ENCODE measurements at regions not wholly inside any gene's neighbourhood (a gene's known extent, or its start where the extent isn't known, plus 50 kb on each side); places are given as distances from the start of the nearest gene placed in this dataset.

DNA sequence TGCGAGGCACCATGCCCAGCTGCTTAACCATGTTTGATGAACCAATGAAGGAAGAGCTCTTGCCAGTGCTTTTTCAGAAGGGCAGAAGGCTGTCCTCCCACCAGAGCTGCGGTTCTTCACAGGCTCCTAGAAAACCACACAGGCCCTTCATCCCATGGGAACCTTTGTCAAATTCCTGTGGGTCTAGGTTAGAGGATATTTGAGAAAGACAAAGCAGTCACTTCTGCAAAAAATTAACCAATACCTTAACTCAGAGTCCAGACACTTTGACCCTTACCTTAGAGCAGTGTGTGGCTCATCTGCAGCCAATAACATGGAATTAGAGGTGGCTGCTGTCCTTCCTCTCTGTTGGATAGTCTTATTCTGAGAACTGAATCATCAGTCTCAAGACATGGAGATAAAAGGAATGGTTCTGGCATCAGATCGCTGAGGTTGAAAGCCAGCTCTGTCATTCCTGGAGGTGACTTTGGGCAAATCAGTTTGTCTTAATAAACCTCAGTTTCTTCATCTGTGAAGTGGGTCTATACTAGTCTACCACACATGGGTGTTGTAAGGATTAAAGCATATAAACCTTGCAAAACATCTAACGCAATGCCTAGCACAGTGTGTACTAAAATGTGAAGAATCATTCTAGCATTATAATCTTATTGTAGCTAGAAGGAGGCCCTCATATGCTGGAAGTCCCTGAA, 65.1 kb upstream of the PIP4K2A start (continued):
- TF ChIP-seq, protein P1, sequence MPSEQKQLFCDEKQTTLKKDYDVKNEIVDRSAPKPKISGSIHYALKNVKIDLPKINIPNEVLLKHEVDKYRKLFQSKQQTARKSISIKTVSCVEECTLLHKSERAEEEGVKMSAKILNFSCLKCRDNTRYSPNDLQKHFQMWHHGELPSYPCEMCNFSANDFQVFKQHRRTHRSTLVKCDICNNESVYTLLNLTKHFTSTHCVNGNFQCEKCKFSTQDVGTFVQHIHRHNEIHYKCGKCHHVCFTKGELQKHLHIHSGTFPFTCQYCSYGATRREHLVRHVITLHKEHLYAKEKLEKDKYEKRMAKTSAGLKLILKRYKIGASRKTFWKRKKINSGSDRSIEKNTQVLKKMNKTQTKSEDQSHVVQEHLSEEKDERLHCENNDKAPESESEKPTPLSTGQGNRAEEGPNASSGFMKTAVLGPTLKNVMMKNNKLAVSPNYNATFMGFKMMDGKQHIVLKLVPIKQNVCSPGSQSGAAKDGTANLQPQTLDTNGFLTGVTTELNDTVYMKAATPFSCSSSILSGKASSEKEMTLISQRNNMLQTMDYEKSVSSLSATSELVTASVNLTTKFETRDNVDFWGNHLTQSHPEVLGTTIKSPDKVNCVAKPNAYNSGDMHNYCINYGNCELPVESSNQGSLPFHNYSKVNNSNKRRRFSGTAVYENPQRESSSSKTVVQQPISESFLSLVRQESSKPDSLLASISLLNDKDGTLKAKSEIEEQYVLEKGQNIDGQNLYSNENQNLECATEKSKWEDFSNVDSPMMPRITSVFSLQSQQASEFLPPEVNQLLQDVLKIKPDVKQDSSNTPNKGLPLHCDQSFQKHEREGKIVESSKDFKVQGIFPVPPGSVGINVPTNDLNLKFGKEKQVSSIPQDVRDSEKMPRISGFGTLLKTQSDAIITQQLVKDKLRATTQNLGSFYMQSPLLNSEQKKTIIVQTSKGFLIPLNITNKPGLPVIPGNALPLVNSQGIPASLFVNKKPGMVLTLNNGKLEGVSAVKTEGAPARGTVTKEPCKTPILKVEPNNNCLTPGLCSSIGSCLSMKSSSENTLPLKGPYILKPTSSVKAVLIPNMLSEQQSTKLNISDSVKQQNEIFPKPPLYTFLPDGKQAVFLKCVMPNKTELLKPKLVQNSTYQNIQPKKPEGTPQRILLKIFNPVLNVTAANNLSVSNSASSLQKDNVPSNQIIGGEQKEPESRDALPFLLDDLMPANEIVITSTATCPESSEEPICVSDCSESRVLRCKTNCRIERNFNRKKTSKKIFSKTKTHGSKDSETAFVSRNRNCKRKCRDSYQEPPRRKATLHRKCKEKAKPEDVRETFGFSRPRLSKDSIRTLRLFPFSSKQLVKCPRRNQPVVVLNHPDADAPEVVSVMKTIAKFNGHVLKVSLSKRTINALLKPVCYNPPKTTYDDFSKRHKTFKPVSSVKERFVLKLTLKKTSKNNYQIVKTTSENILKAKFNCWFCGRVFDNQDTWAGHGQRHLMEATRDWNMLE (tag by site-specific recombination; conservative IDR thresholded peaks at IDR 0.05; ENCODE audit: low read depth): no peak

- no peak overlapping the region for H3K27ac ChIP-seq (ENCODE audit: extremely low read depth, low read depth, low read length)
- CTCF ChIA-PET: interaction anchor here (0.5 to 0.6 kb wide), 2 partner anchors 12 to 411 kb away, joined by 3 read pairs; no protein-coding TSS in a partner anchor
- no peaks in the 10 kb centered on the region for H3K4me1 ChIP-seq (ENCODE audit: control insufficient read depth, insufficient read depth, low read length)
- no peaks in the 10 kb centered on the region; the same call in 1 of the 2 replicates for H3K9me3 ChIP-seq (ENCODE audit: control insufficient read depth, insufficient read depth, low read depth, low read length)
- H3K4me3 ChIP-seq (ENCODE audit: low read depth, low read length): no peak overlapping the region
- no peaks in the 10 kb centered on the region for H3K36me3 ChIP-seq (ENCODE audit: control insufficient read depth in 2 of 2, insufficient read depth in 1 of 2, low read length in 2 of 2)
- no peak for TF ChIP-seq ZNF366 (tag by site-specific recombination; conservative IDR thresholded peaks at IDR 0.05)
- TF ChIP-seq ZNF184 (tag by site-specific recombination; IDR thresholded peaks at IDR 0.05): no peak
- no peak for TF ChIP-seq ZNF514 (tag by site-specific recombination; IDR thresholded peaks at IDR 0.05)
- TF ChIP-seq ZNF658 (tag by site-specific recombination; IDR thresholded peaks at IDR 0.05): no peak
- TF ChIP-seq ZNF280C (tag by site-specific recombination; IDR thresholded peaks at IDR 0.05): no peak
- no peak for TF ChIP-seq ZNF792 (tag by site-specific recombination; IDR thresholded peaks at IDR 0.05)
- no peak for TF ChIP-seq ZNF747 (tag by site-specific recombination; IDR thresholded peaks at IDR 0.05)
- no peak for TF ChIP-seq ZBTB48 (tag by site-specific recombination; IDR thresholded peaks at IDR 0.05)
- no peak for TF ChIP-seq SP3 (tag by site-specific recombination; IDR thresholded peaks at IDR 0.05)
- TF ChIP-seq, protein P2, sequence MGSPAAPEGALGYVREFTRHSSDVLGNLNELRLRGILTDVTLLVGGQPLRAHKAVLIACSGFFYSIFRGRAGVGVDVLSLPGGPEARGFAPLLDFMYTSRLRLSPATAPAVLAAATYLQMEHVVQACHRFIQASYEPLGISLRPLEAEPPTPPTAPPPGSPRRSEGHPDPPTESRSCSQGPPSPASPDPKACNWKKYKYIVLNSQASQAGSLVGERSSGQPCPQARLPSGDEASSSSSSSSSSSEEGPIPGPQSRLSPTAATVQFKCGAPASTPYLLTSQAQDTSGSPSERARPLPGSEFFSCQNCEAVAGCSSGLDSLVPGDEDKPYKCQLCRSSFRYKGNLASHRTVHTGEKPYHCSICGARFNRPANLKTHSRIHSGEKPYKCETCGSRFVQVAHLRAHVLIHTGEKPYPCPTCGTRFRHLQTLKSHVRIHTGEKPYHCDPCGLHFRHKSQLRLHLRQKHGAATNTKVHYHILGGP (tag by site-specific recombination; IDR thresholded peaks at IDR 0.05): no peak
- TF ChIP-seq IKZF3 (tag by site-specific recombination; IDR thresholded peaks at IDR 0.05): no peak
- no peak for TF ChIP-seq TSHZ1 (tag by site-specific recombination; IDR thresholded peaks at IDR 0.05; ENCODE audit: borderline replicate concordance)
- TF ChIP-seq GFI1B (tag by site-specific recombination; IDR thresholded peaks at IDR 0.05): no peak
- TF ChIP-seq ZNF394 (tag by site-specific recombination; IDR thresholded peaks at IDR 0.05; ENCODE audit: borderline replicate concordance): no peak
- no peak for TF ChIP-seq YY1 (tag by site-specific recombination; IDR thresholded peaks at IDR 0.05)
- TF ChIP-seq, protein P3, sequence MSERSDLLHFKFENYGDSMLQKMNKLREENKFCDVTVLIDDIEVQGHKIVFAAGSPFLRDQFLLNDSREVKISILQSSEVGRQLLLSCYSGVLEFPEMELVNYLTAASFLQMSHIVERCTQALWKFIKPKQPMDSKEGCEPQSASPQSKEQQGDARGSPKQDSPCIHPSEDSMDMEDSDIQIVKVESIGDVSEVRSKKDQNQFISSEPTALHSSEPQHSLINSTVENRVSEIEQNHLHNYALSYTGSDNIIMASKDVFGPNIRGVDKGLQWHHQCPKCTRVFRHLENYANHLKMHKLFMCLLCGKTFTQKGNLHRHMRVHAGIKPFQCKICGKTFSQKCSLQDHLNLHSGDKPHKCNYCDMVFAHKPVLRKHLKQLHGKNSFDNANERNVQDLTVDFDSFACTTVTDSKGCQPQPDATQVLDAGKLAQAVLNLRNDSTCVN (tag by site-specific recombination; optimal IDR thresholded peaks at IDR 0.05): no peak
- TF ChIP-seq ZBTB8A (tag by site-specific recombination; IDR thresholded peaks at IDR 0.05): no peak
- no peak for TF ChIP-seq ZNF776 (tag by site-specific recombination; IDR thresholded peaks at IDR 0.05; ENCODE audit: borderline replicate concordance)
- no peak for TF ChIP-seq SP7 (tag by site-specific recombination; IDR thresholded peaks at IDR 0.05)
- no peak for TF ChIP-seq ZNF560 (tag by site-specific recombination; IDR thresholded peaks at IDR 0.05; ENCODE audit: borderline replicate concordance)
- POLR2A ChIA-PET: no interaction called here
Measured at GRCh38 chr10:22774102-22774501, 59.7 kb upstream of the PIP4K2A start.

All from HEK293 (cell line).